ENCODE measurements at regions not wholly inside any gene's neighbourhood (a gene's known extent, or its start where the extent isn't known, plus 50 kb on each side); places are given as distances from the start of the nearest gene placed in this dataset.

DNA sequence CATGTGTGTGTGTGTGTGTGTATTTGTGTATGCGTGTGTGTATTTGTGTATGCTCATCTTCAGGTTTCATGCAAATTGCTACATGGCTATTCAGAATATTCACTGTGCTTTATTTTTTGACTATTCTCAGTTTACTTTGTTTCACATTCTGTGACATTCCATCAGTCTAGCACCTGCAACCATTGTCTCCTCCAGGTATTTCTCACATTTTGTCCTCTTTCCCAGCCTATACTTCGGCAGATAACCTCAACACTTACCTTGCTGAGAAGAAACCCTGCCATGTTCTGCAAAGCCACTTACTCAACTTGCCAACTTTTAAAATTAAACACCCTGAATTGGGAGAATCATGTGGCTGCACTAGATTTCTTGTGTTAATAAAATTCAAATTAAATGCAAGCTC lies 135.4 kb upstream of the REG3A start:
- TF ChIP-seq, protein P1, sequence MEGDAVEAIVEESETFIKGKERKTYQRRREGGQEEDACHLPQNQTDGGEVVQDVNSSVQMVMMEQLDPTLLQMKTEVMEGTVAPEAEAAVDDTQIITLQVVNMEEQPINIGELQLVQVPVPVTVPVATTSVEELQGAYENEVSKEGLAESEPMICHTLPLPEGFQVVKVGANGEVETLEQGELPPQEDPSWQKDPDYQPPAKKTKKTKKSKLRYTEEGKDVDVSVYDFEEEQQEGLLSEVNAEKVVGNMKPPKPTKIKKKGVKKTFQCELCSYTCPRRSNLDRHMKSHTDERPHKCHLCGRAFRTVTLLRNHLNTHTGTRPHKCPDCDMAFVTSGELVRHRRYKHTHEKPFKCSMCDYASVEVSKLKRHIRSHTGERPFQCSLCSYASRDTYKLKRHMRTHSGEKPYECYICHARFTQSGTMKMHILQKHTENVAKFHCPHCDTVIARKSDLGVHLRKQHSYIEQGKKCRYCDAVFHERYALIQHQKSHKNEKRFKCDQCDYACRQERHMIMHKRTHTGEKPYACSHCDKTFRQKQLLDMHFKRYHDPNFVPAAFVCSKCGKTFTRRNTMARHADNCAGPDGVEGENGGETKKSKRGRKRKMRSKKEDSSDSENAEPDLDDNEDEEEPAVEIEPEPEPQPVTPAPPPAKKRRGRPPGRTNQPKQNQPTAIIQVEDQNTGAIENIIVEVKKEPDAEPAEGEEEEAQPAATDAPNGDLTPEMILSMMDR (conservative IDR thresholded peaks at IDR 0.05; ENCODE audit: low read depth in 2 of 2), result no peak
- TF ChIP-seq EZH2phosphoT487 (IDR thresholded peaks at IDR 0.05; ENCODE audit: unreplicated experiment), result no peak
- no peak for TF ChIP-seq EZH2 (IDR thresholded peaks at IDR 0.05; ENCODE audit: low read depth, unreplicated experiment)
- TF ChIP-seq, protein P2, sequence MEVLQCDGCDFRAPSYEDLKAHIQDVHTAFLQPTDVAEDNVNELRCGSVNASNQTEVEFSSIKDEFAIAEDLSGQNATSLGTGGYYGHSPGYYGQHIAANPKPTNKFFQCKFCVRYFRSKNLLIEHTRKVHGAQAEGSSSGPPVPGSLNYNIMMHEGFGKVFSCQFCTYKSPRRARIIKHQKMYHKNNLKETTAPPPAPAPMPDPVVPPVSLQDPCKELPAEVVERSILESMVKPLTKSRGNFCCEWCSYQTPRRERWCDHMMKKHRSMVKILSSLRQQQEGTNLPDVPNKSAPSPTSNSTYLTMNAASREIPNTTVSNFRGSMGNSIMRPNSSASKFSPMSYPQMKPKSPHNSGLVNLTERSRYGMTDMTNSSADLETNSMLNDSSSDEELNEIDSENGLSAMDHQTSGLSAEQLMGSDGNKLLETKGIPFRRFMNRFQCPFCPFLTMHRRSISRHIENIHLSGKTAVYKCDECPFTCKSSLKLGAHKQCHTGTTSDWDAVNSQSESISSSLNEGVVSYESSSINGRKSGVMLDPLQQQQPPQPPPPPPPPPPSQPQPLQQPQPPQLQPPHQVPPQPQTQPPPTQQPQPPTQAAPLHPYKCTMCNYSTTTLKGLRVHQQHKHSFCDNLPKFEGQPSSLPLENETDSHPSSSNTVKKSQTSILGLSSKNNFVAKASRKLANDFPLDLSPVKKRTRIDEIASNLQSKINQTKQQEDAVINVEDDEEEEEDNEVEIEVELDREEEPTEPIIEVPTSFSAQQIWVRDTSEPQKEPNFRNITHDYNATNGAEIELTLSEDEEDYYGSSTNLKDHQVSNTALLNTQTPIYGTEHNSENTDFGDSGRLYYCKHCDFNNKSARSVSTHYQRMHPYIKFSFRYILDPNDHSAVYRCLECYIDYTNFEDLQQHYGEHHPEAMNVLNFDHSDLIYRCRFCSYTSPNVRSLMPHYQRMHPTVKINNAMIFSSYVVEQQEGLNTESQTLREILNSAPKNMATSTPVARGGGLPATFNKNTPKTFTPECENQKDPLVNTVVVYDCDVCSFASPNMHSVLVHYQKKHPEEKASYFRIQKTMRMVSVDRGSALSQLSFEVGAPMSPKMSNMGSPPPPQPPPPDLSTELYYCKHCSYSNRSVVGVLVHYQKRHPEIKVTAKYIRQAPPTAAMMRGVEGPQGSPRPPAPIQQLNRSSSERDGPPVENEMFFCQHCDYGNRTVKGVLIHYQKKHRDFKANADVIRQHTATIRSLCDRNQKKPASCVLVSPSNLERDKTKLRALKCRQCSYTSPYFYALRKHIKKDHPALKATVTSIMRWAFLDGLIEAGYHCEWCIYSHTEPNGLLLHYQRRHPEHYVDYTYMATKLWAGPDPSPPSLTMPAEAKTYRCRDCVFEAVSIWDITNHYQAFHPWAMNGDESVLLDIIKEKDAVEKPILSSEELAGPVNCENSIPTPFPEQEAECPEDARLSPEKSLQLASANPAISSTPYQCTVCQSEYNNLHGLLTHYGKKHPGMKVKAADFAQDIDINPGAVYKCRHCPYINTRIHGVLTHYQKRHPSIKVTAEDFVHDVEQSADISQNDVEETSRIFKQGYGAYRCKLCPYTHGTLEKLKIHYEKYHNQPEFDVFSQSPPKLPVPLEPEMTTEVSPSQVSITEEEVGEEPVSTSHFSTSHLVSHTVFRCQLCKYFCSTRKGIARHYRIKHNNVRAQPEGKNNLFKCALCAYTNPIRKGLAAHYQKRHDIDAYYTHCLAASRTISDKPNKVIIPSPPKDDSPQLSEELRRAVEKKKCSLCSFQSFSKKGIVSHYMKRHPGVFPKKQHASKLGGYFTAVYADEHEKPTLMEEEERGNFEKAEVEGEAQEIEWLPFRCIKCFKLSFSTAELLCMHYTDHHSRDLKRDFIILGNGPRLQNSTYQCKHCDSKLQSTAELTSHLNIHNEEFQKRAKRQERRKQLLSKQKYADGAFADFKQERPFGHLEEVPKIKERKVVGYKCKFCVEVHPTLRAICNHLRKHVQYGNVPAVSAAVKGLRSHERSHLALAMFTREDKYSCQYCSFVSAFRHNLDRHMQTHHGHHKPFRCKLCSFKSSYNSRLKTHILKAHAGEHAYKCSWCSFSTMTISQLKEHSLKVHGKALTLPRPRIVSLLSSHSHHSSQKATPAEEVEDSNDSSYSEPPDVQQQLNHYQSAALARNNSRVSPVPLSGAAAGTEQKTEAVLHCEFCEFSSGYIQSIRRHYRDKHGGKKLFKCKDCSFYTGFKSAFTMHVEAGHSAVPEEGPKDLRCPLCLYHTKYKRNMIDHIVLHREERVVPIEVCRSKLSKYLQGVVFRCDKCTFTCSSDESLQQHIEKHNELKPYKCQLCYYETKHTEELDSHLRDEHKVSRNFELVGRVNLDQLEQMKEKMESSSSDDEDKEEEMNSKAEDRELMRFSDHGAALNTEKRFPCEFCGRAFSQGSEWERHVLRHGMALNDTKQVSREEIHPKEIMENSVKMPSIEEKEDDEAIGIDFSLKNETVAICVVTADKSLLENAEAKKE (CRISPR knock-in tag; IDR thresholded peaks at IDR 0.05), result no peak
- no peak for TF ChIP-seq CREB1 (CRISPR knock-in tag; IDR thresholded peaks at IDR 0.05; ENCODE audit: low read depth)
- no peak for TF ChIP-seq ZNF331 (CRISPR knock-in tag; IDR thresholded peaks at IDR 0.05; ENCODE audit: low read depth)
- TF ChIP-seq POLR2AphosphoS5 (IDR thresholded peaks at IDR 0.05; ENCODE audit: low read depth), result no peak
